ENCODE measurements at regions not wholly inside any gene's neighbourhood (a gene's known extent, or its start where the extent isn't known, plus 50 kb on each side); places are given as distances from the start of the nearest gene placed in this dataset.
"Not testable (repeated sequence)": the region's sequence is repeated elsewhere in the genome, so short reads cannot be mapped to it uniquely, and the experiment has no call there.

- H3K9me3 ChIP-seq = no peaks in the 10 kb centered on the region
- no peaks in the 10 kb centered on the region for H3K36me3 ChIP-seq
- no peak overlapping the region for H3K4me3 ChIP-seq
- H3K27me3 ChIP-seq = peaks cover 0 to 6% of the 10 kb centered on the region in 2 donors
- H3K4me1 ChIP-seq = no peaks in the 10 kb centered on the region
- no peak overlapping the region for H3K27ac ChIP-seq
- intact Hi-C loops (cut with DNase I; ENCODE audit: low total_unique reads) = no loop called here
- DNase-seq (ENCODE audit: low spot score in 2 of 2) = no peak
- TF ChIP-seq POLR2A (IDR thresholded peaks at IDR 0.05) = no peak
- TF ChIP-seq CTCF (IDR thresholded peaks at IDR 0.05) = no peak
- no peak for TF ChIP-seq POLR2AphosphoS5 (IDR thresholded peaks at IDR 0.05)
These were observed 159.0 kb upstream of the GALNT2 start for GRCh38 chr1:229907884-229908638.

GRCh38 chr1:229908689-229909088, 158.3 kb upstream of the GALNT2 start:
- no peak overlapping the region for H3K4me3 ChIP-seq
- H3K27me3 ChIP-seq = peaks cover 0 to 6% of the 10 kb centered on the region in 2 donors
- no peaks in the 10 kb centered on the region for H3K9me3 ChIP-seq
- DNase-seq (ENCODE audit: low spot score in 2 of 2) = no peak
- H3K36me3 ChIP-seq = no peaks in the 10 kb centered on the region
- no peak overlapping the region for H3K27ac ChIP-seq
- intact Hi-C loops (cut with DNase I; ENCODE audit: low total_unique reads) = no loop called here
- H3K4me1 ChIP-seq = no peaks in the 10 kb centered on the region
- TF ChIP-seq POLR2A (IDR thresholded peaks at IDR 0.05) (no peak), POLR2AphosphoS5 (IDR thresholded peaks at IDR 0.05) (no peak), CTCF (IDR thresholded peaks at IDR 0.05) (no peak)

- Histone ChIP-seq H3K27me3 (peaks cover 0 to 6% of the 10 kb centered on the region in 2 donors), H3K4me3 (no peak overlapping the region), H3K36me3 (no peaks in the 10 kb centered on the region), H3K27ac (no peak overlapping the region), H3K4me1 (no peaks in the 10 kb centered on the region), H3K9me3 (no peaks in the 10 kb centered on the region)
- TF ChIP-seq POLR2A (IDR thresholded peaks at IDR 0.05) = no peak
- no peak for TF ChIP-seq POLR2AphosphoS5 (IDR thresholded peaks at IDR 0.05)
- TF ChIP-seq CTCF (IDR thresholded peaks at IDR 0.05) = no peak
- intact Hi-C loops (cut with DNase I; ENCODE audit: low total_unique reads) = loop anchor here (5.0 kb wide), 1 partner anchor 149 kb away; no protein-coding TSS in a partner anchor
- DNase-seq (ENCODE audit: low spot score in 2 of 2) = no peak
These were observed 153.5 kb upstream of the GALNT2 start for GRCh38 chr1:229913489-229913888.

- H3K36me3 ChIP-seq; DNase-seq (ENCODE audit: low spot score in 2 of 2); H3K27me3 ChIP-seq; H3K4me3 ChIP-seq; H3K4me1 ChIP-seq; H3K9me3 ChIP-seq; intact Hi-C loops (cut with DNase I; ENCODE audit: low total_unique reads); H3K27ac ChIP-seq: not testable (repeated sequence)
These were observed 147.6 kb upstream of the GALNT2 start for GRCh38 chr1:229919488-229919887.

- Histone ChIP-seq H3K4me1 (no peaks in the 10 kb centered on the region), H3K27me3 (no peaks in the 10 kb centered on the region), H3K27ac (no peak overlapping the region), H3K9me3 (no peaks in the 10 kb centered on the region), H3K36me3 (no peaks in the 10 kb centered on the region), H3K4me3 (no peak overlapping the region)
- intact Hi-C loops (cut with DNase I; ENCODE audit: low total_unique reads) = no loop called here
- TF ChIP-seq POLR2A (IDR thresholded peaks at IDR 0.05) = no peak
- no peak for TF ChIP-seq CTCF (IDR thresholded peaks at IDR 0.05)
- no peak for TF ChIP-seq POLR2AphosphoS5 (IDR thresholded peaks at IDR 0.05)
- no peak for DNase-seq (ENCODE audit: low spot score in 2 of 2)
These were observed 146.4 kb upstream of the GALNT2 start for GRCh38 chr1:229920683-229921082.
